Fibroblast of mammary gland (primary cell): ENCODE measurements at regions not wholly inside any gene's neighbourhood (a gene's known extent, or its start where the extent isn't known, plus 50 kb on each side); places are given as distances from the start of the nearest gene placed in this dataset.

Source experiments
- DNase-seq: peaks from one replicate; pipeline ENCODE4 v3.0.0-alpha.2; 2010; ENCODE audit warnings: low read depth
- H3K4me3 ChIP-seq: 2 replicates; pipeline ENCODE4 v1.5.1; 2011; ENCODE audit warnings: low read depth, mild to moderate bottlenecking, low read length, moderate library complexity; ENCODE audit not compliant: control insufficient read depth
- TF ChIP-seq, protein P1 (sequence below): conservative IDR thresholded peaks from 2 replicates; pipeline ENCODE4 v1.5.1; 2011; ENCODE audit warnings: low read depth, low read length, inconsistent platforms; ENCODE audit not compliant: control insufficient read depth, insufficient read depth

DNA sequence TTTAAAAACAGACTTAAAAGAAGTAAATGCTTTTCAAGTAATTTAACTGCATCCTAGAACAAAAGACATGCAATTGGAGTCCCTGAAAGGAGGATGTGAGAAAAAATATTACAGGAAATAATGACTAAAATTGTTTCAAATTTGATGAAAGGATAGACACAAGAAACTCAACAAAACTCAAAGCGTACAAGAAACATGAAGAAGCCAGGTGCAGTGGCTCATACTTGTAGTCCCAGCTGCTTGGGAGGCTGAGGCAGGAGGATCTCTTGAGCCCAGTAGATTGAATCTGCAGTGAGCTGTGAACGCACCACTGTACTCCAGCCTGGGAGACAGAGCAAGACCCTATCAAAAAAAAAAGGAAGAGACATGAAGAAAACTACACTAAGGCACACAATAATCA, 118.1 kb upstream of the SLC39A10 start:
- TF ChIP-seq, protein P1, sequence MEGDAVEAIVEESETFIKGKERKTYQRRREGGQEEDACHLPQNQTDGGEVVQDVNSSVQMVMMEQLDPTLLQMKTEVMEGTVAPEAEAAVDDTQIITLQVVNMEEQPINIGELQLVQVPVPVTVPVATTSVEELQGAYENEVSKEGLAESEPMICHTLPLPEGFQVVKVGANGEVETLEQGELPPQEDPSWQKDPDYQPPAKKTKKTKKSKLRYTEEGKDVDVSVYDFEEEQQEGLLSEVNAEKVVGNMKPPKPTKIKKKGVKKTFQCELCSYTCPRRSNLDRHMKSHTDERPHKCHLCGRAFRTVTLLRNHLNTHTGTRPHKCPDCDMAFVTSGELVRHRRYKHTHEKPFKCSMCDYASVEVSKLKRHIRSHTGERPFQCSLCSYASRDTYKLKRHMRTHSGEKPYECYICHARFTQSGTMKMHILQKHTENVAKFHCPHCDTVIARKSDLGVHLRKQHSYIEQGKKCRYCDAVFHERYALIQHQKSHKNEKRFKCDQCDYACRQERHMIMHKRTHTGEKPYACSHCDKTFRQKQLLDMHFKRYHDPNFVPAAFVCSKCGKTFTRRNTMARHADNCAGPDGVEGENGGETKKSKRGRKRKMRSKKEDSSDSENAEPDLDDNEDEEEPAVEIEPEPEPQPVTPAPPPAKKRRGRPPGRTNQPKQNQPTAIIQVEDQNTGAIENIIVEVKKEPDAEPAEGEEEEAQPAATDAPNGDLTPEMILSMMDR = no peak
- no peak overlapping the region for H3K4me3 ChIP-seq
- no peak for DNase-seq

DNA sequence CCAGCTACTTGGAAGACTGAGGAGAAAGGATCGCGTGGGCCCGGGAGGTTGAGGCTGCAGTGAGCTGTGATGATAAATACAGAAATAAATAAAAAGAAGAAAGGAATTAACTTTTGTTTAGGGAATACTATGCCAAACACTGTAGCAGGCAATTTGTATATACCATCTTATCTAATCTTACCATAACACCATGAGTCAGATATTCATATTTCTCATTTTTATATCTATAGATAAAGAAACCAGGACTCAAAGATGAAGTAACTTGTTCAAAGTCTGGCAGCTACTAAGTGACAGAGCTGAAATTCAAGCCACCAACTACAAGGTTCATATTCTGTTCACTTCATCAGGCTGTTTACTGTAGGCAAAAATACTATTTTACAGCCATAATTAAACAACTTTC, 119.2 kb upstream of the SLC39A10 start:
- DNase-seq = no peak
- TF ChIP-seq, protein P1 = no peak
- no peak overlapping the region for H3K4me3 ChIP-seq

DNA sequence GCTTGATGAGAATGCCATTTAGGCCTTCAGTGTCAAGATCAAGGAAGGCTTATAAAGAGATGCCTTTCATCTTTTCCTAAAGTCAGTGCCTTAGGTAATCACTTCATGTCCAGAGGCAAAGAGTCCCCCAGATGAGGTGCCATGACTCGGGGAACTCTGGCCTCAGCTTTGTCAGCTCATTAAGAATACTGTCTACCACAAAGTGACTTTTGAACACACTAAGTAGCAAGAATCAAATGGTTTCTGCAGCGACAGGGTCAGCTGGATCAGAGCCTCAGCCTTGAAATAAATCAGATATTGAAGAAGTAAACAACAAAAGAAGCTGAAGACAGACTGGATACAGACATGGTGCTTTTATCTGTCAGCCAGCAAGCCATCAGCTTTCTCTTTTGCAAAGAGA, 120.1 kb upstream of the SLC39A10 start:
- TF ChIP-seq, protein P1 = no peak
- DNase-seq = no peak

DNA sequence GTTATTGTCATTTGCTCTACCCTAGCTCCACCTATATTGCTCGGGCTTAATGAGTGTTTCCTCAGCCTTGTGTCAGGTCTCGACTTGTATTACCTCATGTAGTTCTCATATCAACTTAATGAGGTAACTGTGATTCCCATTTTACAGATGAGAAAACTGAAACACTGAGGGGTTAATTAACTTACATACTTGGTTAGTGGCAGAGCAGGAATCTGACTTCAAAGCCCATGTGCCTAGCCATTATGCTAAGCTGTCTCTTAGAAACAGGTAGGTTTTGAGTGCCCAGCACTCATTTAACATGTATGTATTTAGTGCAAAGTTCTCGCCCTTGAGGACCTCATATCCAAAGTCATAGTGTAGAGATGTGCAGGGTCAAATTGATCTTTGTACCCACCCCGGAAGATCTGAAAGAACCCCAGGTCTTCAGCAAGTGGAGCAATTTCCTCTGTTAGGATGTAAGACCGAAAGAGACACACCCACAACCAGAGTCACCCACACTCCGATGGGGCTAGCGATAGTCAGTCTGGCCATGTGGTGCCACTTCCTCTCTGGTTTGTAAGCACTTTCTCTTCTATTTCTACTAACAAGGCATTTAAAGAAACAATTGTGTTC, 121.0 kb upstream of the SLC39A10 start:
- TF ChIP-seq, protein P1 = no peak
- H3K4me3 ChIP-seq = no peak overlapping the region
- no peak for DNase-seq

More for the DNA sequence above, 120.1 kb upstream of the SLC39A10 start:
- H3K4me3 ChIP-seq = no peak overlapping the region

DNA sequence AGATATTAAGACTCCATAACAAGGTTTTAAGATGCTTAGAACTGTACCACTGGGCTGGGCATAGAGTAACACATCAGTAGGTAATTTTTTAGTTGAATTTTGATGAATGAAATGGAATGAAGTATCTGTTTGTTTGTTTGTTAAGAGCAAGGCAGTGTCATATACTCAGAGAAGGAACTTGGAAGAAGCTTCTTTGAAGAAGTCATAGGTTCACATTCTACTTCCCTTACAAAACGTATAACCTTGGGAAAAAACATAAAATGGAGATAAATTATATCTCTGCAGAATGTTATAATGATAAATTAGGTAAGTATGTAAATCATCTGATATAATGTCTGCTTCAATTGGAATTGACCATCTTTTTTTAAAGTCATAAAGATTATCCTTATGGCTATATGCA, 122.1 kb upstream of the SLC39A10 start:
- TF ChIP-seq, protein P1 = no peak
- no peak for DNase-seq
- no peak overlapping the region for H3K4me3 ChIP-seq

DNA sequence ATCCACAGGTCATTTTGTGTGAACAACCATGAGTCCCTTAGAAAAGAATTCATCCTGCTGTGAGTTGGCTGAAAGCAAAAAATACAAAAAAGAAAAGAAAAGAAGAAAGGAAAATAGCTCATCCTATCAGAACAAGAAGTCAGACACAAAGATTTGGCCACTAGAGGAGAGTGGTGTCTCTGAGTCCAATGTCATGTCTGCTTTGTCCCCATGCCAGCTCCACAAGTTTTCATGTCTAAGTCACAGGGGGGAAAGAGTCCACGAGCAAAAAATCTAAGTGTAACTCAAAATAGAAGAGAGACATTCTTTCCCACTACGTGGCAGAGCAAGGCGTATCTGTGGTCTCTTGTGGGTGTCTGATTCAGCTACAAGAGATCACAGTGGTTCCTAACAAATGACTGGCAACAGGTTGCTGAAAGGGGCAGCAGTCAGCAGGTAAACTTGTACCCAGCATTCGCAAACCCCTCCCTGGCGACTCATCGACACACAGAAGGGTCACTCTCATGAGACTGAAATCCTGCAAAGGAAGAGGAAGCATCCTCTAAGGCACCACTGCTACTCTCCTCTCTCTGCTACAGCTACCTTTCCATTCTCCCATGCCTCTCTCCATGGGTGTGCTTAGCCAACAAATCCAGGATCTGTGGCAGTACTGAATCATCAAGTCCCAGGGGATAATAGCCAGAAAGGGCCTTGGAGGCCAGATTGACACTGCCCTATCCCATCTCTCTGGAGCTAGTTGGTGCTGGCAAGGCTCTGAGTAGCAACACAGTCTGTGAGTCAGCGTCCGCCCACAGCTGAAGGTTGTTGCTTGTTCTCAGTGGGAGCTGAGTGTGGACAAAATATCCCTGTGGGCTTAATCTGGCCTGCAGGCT, 123.0 kb upstream of the SLC39A10 start:
- no peak overlapping the region for H3K4me3 ChIP-seq
- TF ChIP-seq, protein P1 = no peak
- peak; percentile 95 for DNase-seq
